ENCODE measurements at regions not wholly inside any gene's neighbourhood (a gene's known extent, or its start where the extent isn't known, plus 50 kb on each side); places are given as distances from the start of the nearest gene placed in this dataset.

- TF ChIP-seq OSR1 (CRISPR knock-in tag; IDR thresholded peaks at IDR 0.05) (no peak), ZNF8 (CRISPR knock-in tag; IDR thresholded peaks at IDR 0.05) (no peak), GLIS3 (CRISPR knock-in tag; IDR thresholded peaks at IDR 0.05) (no peak), ISL1 (CRISPR knock-in tag; IDR thresholded peaks at IDR 0.05) (no peak)
- TF ChIP-seq, protein P1, sequence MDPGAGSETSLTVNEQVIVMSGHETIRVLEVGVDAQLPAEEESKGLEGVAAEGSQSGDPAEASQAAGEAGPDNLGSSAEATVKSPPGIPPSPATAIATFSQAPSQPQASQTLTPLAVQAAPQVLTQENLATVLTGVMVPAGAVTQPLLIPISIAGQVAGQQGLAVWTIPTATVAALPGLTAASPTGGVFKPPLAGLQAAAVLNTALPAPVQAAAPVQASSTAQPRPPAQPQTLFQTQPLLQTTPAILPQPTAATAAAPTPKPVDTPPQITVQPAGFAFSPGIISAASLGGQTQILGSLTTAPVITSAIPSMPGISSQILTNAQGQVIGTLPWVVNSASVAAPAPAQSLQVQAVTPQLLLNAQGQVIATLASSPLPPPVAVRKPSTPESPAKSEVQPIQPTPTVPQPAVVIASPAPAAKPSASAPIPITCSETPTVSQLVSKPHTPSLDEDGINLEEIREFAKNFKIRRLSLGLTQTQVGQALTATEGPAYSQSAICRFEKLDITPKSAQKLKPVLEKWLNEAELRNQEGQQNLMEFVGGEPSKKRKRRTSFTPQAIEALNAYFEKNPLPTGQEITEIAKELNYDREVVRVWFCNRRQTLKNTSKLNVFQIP (CRISPR knock-in tag; IDR thresholded peaks at IDR 0.05; ENCODE audit: borderline replicate concordance, low read depth): no peak
Observed at GRCh38 chr13:65461590-65461989, 1768.5 kb downstream of the PCDH9 start.
